ENCODE measurements at regions not wholly inside any gene's neighbourhood (a gene's known extent, or its start where the extent isn't known, plus 50 kb on each side); places are given as distances from the start of the nearest gene placed in this dataset.

DNA sequence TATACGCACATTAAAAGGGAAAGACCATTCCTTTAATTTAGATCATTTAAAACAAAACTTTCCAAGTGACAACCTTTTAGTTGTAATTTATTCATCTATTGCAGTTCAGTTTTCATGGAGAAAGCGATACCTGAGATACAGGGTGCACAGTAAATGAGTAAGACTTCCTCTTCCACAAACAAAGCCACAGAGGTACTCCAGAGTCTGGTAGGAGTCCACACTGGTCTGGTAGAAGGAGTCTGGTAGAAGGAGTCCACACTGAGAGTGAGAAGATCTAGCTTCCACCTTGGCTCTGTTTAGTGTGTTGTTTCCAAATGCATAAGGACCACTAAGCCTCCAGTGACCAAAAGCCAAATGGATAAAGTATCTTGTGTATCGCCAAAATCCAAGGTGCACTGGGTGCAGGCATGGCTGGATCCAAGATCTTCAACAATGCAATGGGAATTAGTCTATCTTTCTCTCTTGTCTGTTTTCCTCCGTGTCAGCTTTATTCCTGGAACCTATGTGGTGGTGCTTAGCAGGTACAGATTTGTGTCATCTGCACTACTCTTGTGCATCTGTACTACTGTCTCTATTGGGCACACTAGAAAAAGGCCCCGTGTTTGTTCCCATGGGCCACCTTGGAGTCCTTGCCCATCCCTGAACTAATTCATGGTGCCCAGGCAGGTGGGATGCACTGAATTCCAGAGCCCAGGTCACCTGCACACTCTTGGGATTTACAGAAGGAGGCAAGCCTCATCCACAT, 331.1 kb downstream of the BCL11B start:
- H3K27ac Mint-ChIP-seq, result no peak overlapping the region
- DNase-seq (no peak), ATAC-seq (replicated peaks in 1 of 4) (no peak)
- H3K36me3 Mint-ChIP-seq, result no peaks in the 10 kb centered on the region
- CTCF ChIA-PET, result no interaction called here
- no peaks in the 10 kb centered on the region for H3K9me3 Mint-ChIP-seq
- POLR2A ChIA-PET, result interaction anchor here in 1 of 2 donors (0.6 kb wide), 1 partner anchor 12 kb away, joined by 3 read pairs; no protein-coding TSS in a partner anchor
- Histone ChIP-seq H3K27ac (ENCODE audit: low read length) (no peak overlapping the region), H3K4me1 (ENCODE audit: control insufficient read depth in 1 of 2, extremely low read depth in 1 of 2, insufficient read depth in 2 of 2, low read length in 2 of 2) (peaks cover 11 to 33% of the 10 kb centered on the region in 2 experiments), H3K36me3 (ENCODE audit: control insufficient read depth in 2 of 2, extremely low read depth in 1 of 2, insufficient read depth in 1 of 2, low read length in 1 of 2) (no peaks in the 10 kb centered on the region), H3K4me3 (ENCODE audit: control insufficient read depth in 1 of 2, extremely low read depth in 1 of 2, low read length in 1 of 2) (no peak overlapping the region), H3K9me3 (no peaks in the 10 kb centered on the region), H3K27me3 (replicated peaks in 1 of 2; ENCODE audit: control insufficient read depth in 2 of 2, extremely low read depth in 1 of 2, insufficient read depth in 2 of 2, low read length in 1 of 2) (no peaks in the 10 kb centered on the region)
- no peaks in the 10 kb centered on the region for H3K27me3 Mint-ChIP-seq
- peaks cover 52 to 62% (median 62%) of the 10 kb centered on the region in 3 donors for H3K4me1 Mint-ChIP-seq
- 100% methylated on average over 1 of the region's 5 CpGs for WGBS (ENCODE audit: insufficient coverage)
- no peak overlapping the region for H3K4me3 Mint-ChIP-seq

DNA sequence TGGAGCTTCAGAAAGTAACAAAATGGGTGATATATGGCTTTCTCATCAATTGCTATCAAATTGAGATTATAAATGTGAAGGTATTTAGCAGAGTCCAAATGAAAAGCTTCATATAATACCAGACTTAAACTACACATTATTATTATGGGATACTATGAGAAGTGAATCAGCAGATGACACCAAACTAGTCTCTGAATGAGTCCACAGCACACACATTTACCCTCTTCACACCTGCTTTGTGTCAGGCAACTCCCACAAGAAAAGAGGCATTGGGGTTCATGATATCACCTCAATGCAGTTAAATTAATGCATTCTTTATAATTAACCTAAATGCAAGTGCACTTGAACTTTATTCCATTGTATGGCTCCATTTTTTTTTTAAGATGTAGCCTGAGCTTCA, 330.5 kb downstream of the BCL11B start:
- no peaks in the 10 kb centered on the region for H3K9me3 Mint-ChIP-seq
- Histone ChIP-seq H3K27ac (ENCODE audit: low read length) (no peak overlapping the region), H3K36me3 (ENCODE audit: control insufficient read depth in 2 of 2, extremely low read depth in 1 of 2, insufficient read depth in 1 of 2, low read length in 1 of 2) (no peaks in the 10 kb centered on the region), H3K9me3 (no peaks in the 10 kb centered on the region), H3K27me3 (replicated peaks in 1 of 2; ENCODE audit: control insufficient read depth in 2 of 2, extremely low read depth in 1 of 2, insufficient read depth in 2 of 2, low read length in 1 of 2) (no peaks in the 10 kb centered on the region), H3K4me1 (ENCODE audit: control insufficient read depth in 1 of 2, extremely low read depth in 1 of 2, insufficient read depth in 2 of 2, low read length in 2 of 2) (peaks cover 11 to 30% of the 10 kb centered on the region in 2 experiments), H3K4me3 (ENCODE audit: control insufficient read depth in 1 of 2, extremely low read depth in 1 of 2, low read length in 1 of 2) (no peak overlapping the region)
- DNase-seq (no peak), ATAC-seq (replicated peaks in 1 of 4) (no peak)
- ChIA-PET POLR2A (interaction anchor here in 1 of 2 donors (0.6 kb wide), 1 partner anchor 11 kb away, joined by 3 read pairs; no protein-coding TSS in a partner anchor), CTCF (no interaction called here)
- no peak overlapping the region for H3K4me3 Mint-ChIP-seq
- H3K36me3 Mint-ChIP-seq, result no peaks in the 10 kb centered on the region
- no peak overlapping the region for H3K27ac Mint-ChIP-seq
- H3K4me1 Mint-ChIP-seq, result peaks cover 50 to 60% (median 56%) of the 10 kb centered on the region in 3 donors
- H3K27me3 Mint-ChIP-seq, result no peaks in the 10 kb centered on the region

DNA sequence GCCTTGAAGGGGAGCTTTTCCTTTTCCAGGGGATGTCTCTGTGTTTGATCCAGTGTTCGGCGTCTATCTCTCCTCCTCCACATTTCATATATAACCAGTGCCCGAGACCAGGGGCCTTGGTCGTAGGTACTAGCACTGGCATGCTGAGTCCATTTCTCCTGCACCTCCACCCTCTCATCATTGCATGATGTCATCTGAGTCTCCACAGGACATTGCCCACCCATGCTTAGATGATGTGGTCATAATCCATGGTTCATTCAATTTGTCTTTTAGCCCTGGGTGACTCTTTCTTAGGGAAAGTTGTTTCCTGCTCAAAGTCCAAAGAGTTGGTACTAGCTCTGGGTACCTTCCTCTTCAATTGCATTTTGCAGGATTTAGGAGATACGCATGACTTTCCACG, 328.1 kb downstream of the BCL11B start:
- H3K9me3 ChIP-seq, result no peaks in the 10 kb centered on the region
- no peaks in the 10 kb centered on the region for H3K9me3 Mint-ChIP-seq
- H3K36me3 ChIP-seq (ENCODE audit: control insufficient read depth in 2 of 2, extremely low read depth in 1 of 2, insufficient read depth in 1 of 2, low read length in 1 of 2), result no peaks in the 10 kb centered on the region
- no peak for ATAC-seq (replicated peaks in 1 of 4)
- H3K27me3 ChIP-seq (replicated peaks in 1 of 2; ENCODE audit: control insufficient read depth in 2 of 2, extremely low read depth in 1 of 2, insufficient read depth in 2 of 2, low read length in 1 of 2), result no peaks in the 10 kb centered on the region
- H3K36me3 Mint-ChIP-seq, result no peaks in the 10 kb centered on the region
- no peak overlapping the region for H3K4me3 ChIP-seq (ENCODE audit: control insufficient read depth in 1 of 2, extremely low read depth in 1 of 2, low read length in 1 of 2)
- CTCF ChIA-PET, result no interaction called here
- POLR2A ChIA-PET, result no interaction called here
- peaks cover 7 to 9% of the 10 kb centered on the region in 2 experiments for H3K4me1 ChIP-seq (ENCODE audit: control insufficient read depth in 1 of 2, extremely low read depth in 1 of 2, insufficient read depth in 2 of 2, low read length in 2 of 2)
- H3K27me3 Mint-ChIP-seq, result no peaks in the 10 kb centered on the region
- no peak for DNase-seq
- no peak overlapping the region for H3K27ac ChIP-seq (ENCODE audit: low read length)
- peaks cover 34 to 52% (median 43%) of the 10 kb centered on the region in 3 donors for H3K4me1 Mint-ChIP-seq
- no peak overlapping the region for H3K27ac Mint-ChIP-seq
- no peak overlapping the region for H3K4me3 Mint-ChIP-seq
- 90% methylated on average over 3 of the region's 6 CpGs for WGBS (ENCODE audit: insufficient coverage)

DNA sequence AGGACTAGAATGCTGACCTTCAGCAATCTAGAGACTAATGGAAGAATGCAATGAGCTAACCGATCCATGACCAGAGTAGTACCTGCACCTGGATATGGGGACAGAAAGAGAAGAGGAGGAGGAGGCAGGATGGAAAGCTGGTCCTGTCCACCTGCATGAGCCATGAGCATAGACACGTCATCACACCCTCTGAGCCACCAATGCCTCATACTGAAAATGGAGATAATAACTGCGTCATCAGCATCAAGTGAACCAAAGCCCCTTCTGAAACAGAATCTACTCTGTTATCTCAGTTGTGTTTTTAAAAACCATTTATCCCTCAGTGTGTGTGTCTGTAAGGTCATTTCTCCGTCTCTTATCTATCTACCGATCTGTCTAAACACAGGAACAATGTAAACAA, 327.0 kb downstream of the BCL11B start:
- Mint-ChIP-seq H3K9me3 (no peaks in the 10 kb centered on the region), H3K27me3 (no peaks in the 10 kb centered on the region), H3K4me3 (no peak overlapping the region), H3K4me1 (peaks cover 24 to 42% (median 32%) of the 10 kb centered on the region in 3 donors), H3K36me3 (no peaks in the 10 kb centered on the region), H3K27ac (no peak overlapping the region)
- ChIA-PET POLR2A (no interaction called here), CTCF (no interaction called here)
- no peak overlapping the region for H3K27ac ChIP-seq (ENCODE audit: low read length)
- DNase-seq (no peak), ATAC-seq (replicated peaks in 1 of 4) (no peak)
- H3K36me3 ChIP-seq (ENCODE audit: control insufficient read depth in 2 of 2, extremely low read depth in 1 of 2, insufficient read depth in 1 of 2, low read length in 1 of 2), result no peaks in the 10 kb centered on the region
- 100% methylated on average over 2 of the region's 5 CpGs for WGBS (ENCODE audit: insufficient coverage)
- H3K4me3 ChIP-seq (ENCODE audit: control insufficient read depth in 1 of 2, extremely low read depth in 1 of 2, low read length in 1 of 2), result no peak overlapping the region
- H3K9me3 ChIP-seq, result no peaks in the 10 kb centered on the region
- peaks cover 0 to 3% of the 10 kb centered on the region in 2 experiments for H3K4me1 ChIP-seq (ENCODE audit: control insufficient read depth in 1 of 2, extremely low read depth in 1 of 2, insufficient read depth in 2 of 2, low read length in 2 of 2)
- no peaks in the 10 kb centered on the region for H3K27me3 ChIP-seq (replicated peaks in 1 of 2; ENCODE audit: control insufficient read depth in 2 of 2, extremely low read depth in 1 of 2, insufficient read depth in 2 of 2, low read length in 1 of 2)

DNA sequence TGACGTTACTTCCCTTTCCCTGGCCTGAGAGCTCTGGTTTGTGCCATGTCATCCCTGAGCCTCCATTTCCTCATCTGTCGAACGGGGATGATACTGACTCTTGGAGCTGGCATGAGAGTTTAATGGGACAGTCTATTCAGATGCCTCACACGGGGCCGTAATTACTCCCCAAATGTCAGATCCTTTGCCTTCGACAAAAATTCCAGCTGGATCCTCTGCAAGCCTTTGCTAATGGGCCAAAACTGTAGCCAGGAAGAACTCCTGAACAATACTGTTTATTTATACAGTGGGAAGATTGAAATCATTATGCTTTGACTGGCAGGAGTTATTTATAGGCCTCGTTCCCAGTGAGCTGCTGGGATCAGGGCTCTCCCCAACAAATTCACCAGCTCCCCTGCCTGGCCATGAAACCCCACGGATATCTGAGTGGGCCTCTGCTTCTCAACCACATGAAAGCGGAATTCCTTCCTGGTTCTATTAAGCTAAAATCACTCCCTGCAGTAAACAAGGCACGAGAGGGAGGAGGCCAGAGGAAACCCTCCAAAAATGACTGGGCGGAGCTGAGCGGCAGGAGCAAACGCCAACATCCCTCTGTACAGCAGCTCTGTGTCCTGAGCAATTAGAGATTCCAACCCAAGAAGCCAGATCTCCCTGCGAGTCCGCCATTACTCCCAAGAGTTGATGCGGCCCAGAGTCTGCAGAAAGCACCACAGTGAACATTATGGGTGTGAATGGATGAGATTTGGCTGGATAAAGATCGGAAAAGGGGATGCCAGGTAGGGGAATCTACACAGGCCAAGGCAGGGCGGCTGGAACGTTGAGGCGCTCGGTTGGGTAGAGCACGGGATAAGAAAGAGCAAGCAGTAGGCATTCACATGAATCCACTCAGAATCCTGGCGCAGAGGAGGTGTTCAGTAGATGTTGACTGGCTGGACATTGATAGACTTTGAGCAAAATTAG, 326.1 kb downstream of the BCL11B start:
- ATAC-seq (replicated peaks in 1 of 4) (no peak), DNase-seq (no peak)
- Histone ChIP-seq H3K4me3 (ENCODE audit: control insufficient read depth in 1 of 2, extremely low read depth in 1 of 2, low read length in 1 of 2) (no peak overlapping the region), H3K9me3 (no peaks in the 10 kb centered on the region), H3K36me3 (ENCODE audit: control insufficient read depth in 2 of 2, extremely low read depth in 1 of 2, insufficient read depth in 1 of 2, low read length in 1 of 2) (no peaks in the 10 kb centered on the region), H3K4me1 (ENCODE audit: control insufficient read depth in 1 of 2, extremely low read depth in 1 of 2, insufficient read depth in 2 of 2, low read length in 2 of 2) (peaks cover 0 to 3% of the 10 kb centered on the region in 2 experiments), H3K27ac (ENCODE audit: low read length) (no peak overlapping the region), H3K27me3 (replicated peaks in 1 of 2; ENCODE audit: control insufficient read depth in 2 of 2, extremely low read depth in 1 of 2, insufficient read depth in 2 of 2, low read length in 1 of 2) (no peaks in the 10 kb centered on the region)
- ChIA-PET CTCF (no interaction called here), POLR2A (interaction anchor here in 1 of 2 donors (0.6 kb wide), 1 partner anchor 44 kb away, joined by 3 read pairs; no protein-coding TSS in a partner anchor)
- Mint-ChIP-seq H3K27me3 (no peaks in the 10 kb centered on the region), H3K4me1 (peaks cover 16 to 34% (median 23%) of the 10 kb centered on the region in 3 donors), H3K27ac (no peak overlapping the region), H3K4me3 (no peak overlapping the region), H3K9me3 (no peaks in the 10 kb centered on the region), H3K36me3 (no peaks in the 10 kb centered on the region)
- 92% methylated on average over 14 of the region's 23 CpGs for WGBS (ENCODE audit: insufficient coverage)

DNA sequence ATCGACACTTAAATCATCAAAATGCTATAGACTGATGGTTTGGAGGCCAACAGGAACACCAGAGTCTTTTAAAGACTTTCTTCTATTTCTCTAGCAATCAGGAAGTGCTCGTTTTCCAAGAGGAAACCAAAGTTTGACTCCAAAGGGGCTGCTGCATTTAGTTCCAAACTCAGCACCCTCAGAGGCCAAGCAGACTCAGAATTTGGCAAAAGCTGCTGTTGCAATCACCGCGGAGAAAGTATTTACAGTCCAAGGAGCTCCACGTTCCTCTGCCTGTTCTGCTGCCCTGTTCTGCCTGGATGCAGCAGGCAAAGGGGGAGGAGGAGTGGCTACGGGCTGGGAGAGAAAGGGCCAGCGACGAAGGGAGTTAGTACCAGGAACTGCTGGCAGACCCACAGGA, 325.1 kb downstream of the BCL11B start:
- POLR2A ChIA-PET, result no interaction called here
- no peak overlapping the region for H3K4me3 ChIP-seq (ENCODE audit: control insufficient read depth in 1 of 2, extremely low read depth in 1 of 2, low read length in 1 of 2)
- Mint-ChIP-seq H3K4me3 (no peak overlapping the region), H3K9me3 (no peaks in the 10 kb centered on the region), H3K4me1 (peaks cover 13 to 30% (median 17%) of the 10 kb centered on the region in 3 donors), H3K27ac (no peak overlapping the region), H3K36me3 (no peaks in the 10 kb centered on the region), H3K27me3 (no peaks in the 10 kb centered on the region)
- CTCF ChIA-PET, result no interaction called here
- DNase-seq (no peak), ATAC-seq (replicated peaks in 1 of 4) (no peak)
- WGBS (ENCODE audit: insufficient coverage), result 86% methylated on average over 7 of the region's 8 CpGs
- no peaks in the 10 kb centered on the region for H3K27me3 ChIP-seq (replicated peaks in 1 of 2; ENCODE audit: control insufficient read depth in 2 of 2, extremely low read depth in 1 of 2, insufficient read depth in 2 of 2, low read length in 1 of 2)
- no peak overlapping the region for H3K27ac ChIP-seq (ENCODE audit: low read length)
- H3K4me1 ChIP-seq (ENCODE audit: control insufficient read depth in 1 of 2, extremely low read depth in 1 of 2, insufficient read depth in 2 of 2, low read length in 2 of 2), result peaks cover 0 to 3% of the 10 kb centered on the region in 2 experiments
- H3K9me3 ChIP-seq, result no peaks in the 10 kb centered on the region
- H3K36me3 ChIP-seq (ENCODE audit: control insufficient read depth in 2 of 2, extremely low read depth in 1 of 2, insufficient read depth in 1 of 2, low read length in 1 of 2), result no peaks in the 10 kb centered on the region
